ENCODE measurements at regions not wholly inside any gene's neighbourhood (a gene's known extent, or its start where the extent isn't known, plus 50 kb on each side); places are given as distances from the start of the nearest gene placed in this dataset.

DNA sequence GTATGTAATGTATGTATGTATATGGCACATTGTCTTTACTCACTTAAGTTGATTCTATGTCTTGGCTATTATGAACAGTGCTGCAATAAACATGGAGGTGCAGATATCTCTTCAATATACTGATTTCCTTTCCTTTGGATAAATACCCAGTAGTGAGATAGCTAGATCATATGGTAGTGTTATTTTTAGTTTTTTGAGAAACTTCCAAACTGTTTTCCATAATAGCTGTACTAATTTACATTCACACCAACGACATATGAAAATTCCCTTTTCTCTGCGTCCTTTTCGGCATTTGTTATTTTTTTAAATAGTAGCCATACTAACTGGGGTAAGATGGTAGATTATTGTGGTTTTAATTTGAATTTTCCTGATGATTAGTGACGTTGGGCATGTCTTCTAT is 445.6 kb downstream of the NFIB start:
- DNase-seq, result no peak
- in situ Hi-C loops (cut with HindIII; ENCODE audit: low pct_ligation_motif_present, low pct_unique_long_range_greater_than_20kb, low sequenced_read_pairs), result no loop called here

DNA sequence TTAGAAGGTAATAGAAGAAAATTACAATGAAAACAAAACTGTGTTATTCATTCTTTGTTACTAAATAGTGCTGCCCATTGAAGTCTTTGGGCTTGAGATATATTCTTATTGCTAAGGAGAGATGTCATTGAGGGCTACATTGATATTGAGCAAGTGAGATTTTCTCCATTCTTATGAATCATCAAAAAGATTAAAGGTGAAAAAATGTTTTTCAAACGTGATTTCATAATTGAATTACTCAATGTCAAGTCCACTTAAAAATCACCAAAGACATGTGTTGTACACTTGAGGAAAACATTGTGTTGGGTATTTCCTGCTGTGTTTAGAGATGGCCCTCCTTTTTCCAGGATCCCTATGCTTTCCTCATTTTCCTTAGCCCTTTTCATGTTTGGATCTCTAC is 448.1 kb downstream of the NFIB start:
- in situ Hi-C loops (cut with HindIII; ENCODE audit: low pct_ligation_motif_present, low pct_unique_long_range_greater_than_20kb, low sequenced_read_pairs), result no loop called here
- no peak for DNase-seq

DNA sequence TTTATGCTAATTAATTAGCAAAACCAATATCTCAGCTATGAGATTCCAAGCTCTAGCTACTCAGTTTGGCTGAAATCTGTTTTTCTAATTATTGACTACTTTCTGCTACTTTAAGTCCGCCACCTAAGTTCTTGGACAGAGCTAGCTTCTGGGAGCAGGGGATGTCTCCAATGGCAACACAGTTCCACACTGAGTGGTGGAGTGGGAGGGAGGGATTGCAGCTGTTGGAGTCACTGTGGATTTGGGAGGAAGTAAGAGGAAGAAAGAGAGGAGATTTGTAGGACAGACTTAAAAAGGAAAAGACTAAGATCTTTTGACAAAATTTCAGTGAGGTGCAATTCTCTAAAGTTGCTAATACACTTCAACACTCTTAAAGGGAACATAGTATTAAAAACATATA is 450.8 kb downstream of the NFIB start:
- DNase-seq, result no peak
- in situ Hi-C loops (cut with HindIII; ENCODE audit: low pct_ligation_motif_present, low pct_unique_long_range_greater_than_20kb, low sequenced_read_pairs), result no loop called here

DNA sequence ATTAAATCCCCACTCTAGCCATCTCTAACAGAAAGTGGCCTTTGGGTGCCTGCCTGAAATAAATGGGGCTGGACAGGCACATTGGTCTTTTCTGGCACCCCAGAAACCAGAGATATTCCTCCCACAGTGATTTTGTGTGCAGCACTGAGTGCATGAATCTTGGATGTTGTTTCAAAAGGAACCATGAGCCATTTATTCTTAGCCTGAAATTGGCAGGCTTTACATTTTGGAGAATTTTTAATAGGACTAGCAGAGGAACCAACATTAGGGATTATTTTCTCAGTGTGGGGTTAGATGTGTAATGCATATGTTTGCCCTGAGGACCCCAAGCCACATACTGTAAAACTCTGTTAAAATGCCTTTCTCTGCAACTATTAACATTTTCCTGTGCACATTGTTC is 451.3 kb downstream of the NFIB start:
- in situ Hi-C loops (cut with HindIII; ENCODE audit: low pct_ligation_motif_present, low pct_unique_long_range_greater_than_20kb, low sequenced_read_pairs), result no loop called here

DNA sequence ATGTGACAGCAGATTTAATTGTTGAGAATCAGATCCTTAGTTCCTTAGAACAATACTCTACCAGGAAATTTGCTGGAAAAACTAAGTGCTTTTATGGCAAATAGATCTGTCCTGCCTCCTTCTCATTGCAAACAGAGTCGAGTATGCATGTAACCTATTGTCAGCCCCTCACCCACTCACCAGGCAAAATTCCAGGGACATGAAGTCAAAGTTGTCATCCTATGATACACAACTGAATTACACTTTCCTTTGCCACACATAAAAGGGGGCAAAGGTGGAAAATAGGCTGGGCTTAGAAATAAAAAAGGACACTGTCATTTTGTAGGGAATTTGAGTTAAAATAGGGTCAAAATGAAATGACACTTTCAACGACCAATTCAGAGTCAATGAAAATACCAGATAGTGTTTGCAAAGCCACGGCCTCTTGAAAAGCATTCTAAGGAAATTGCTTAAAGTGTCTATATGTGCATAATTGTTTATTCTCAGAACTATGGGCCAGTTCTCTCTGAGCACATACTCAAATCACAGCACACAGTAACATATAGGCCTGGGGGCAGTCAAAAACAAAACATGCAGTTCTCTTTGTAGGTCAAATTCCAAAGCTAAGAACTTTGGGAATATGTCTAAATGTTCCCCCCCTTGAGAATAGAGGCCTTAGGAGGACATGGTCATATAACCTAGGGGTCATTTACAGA is 452.8 kb downstream of the NFIB start:
- DNase-seq, result no peak
- in situ Hi-C loops (cut with HindIII; ENCODE audit: low pct_ligation_motif_present, low pct_unique_long_range_greater_than_20kb, low sequenced_read_pairs), result no loop called here

More for the DNA sequence above, 451.3 kb downstream of the NFIB start:
- no peak for DNase-seq

DNA sequence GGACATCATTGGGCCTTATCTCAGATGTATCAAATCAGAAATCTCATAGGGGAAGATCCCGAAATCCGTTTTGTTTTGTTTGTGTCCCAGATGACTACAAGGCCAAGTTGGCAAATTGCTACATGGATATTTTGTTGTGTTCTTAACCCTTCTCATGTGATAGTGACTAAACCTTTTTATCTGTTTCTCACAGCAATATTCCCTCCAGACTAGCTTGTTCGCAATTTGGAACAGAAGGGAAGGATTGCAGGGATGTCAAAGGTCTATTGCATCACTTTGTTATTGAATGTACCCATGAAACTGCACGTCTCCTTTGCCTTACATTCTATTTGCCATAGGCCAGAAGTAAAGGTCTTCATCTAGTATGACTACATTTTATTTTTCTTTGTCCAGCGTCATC is 453.9 kb downstream of the NFIB start:
- no peak for DNase-seq
- in situ Hi-C loops (cut with HindIII; ENCODE audit: low pct_ligation_motif_present, low pct_unique_long_range_greater_than_20kb, low sequenced_read_pairs), result no loop called here

DNA sequence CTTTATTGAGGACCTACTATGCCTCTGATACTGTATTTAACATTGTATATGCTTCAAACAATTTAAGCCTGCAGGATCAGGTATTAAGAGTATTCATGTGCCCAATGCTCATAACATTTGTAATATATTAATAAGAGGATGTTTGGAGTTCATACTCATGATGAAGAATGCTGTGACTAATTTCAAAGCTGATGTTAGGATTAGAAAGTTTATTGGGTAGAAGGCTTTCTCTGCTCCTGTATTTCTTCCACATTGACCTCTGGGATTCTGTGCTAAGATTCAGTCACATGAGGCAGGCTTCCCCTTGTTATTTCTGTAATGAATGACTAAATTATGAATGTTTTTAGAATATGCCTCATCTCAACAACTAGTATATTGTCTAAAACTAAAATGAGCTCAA is 456.4 kb downstream of the NFIB start:
- no peak for DNase-seq
- in situ Hi-C loops (cut with HindIII; ENCODE audit: low pct_ligation_motif_present, low pct_unique_long_range_greater_than_20kb, low sequenced_read_pairs), result no loop called here

DNA sequence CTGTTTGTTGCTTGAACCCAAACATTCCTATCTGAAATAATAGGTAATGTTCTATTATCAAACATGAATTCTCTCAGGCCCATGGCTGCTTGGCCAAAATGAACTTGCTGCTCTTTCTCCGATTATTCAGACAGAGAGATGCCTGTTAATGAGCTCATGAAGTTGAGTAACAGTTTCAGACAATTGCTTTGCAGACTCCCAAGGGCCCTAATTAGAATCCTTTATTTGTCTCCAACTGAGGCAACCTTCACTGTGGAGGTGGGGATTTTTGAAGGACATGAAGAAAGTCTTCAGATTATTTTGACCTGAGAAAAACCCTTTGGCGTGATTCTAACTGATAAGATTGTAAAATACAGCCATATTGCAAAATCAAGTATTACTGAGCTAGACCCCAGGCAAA is 466.7 kb downstream of the NFIB start:
- in situ Hi-C loops (cut with HindIII; ENCODE audit: low pct_ligation_motif_present, low pct_unique_long_range_greater_than_20kb, low sequenced_read_pairs), result no loop called here
- no peak for DNase-seq

DNA sequence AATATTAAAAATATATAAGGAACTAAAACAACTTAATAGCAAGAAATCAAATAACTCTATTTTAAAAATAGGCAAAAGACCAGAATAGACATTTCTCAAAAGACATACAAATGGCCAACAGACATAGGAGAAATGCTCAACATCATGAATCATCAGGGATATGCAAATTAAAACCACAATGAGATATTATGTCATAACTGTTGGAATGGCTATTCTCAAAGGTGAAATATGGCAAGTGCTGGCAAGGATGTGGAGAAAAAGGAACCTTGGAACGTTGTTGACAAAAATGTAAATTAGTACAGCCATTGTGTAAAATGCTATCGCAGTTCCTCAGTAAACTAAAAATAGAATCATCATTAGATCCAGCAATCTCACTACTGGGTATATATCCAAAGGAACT is 468.5 kb downstream of the NFIB start:
- DNase-seq, result no peak

DNA sequence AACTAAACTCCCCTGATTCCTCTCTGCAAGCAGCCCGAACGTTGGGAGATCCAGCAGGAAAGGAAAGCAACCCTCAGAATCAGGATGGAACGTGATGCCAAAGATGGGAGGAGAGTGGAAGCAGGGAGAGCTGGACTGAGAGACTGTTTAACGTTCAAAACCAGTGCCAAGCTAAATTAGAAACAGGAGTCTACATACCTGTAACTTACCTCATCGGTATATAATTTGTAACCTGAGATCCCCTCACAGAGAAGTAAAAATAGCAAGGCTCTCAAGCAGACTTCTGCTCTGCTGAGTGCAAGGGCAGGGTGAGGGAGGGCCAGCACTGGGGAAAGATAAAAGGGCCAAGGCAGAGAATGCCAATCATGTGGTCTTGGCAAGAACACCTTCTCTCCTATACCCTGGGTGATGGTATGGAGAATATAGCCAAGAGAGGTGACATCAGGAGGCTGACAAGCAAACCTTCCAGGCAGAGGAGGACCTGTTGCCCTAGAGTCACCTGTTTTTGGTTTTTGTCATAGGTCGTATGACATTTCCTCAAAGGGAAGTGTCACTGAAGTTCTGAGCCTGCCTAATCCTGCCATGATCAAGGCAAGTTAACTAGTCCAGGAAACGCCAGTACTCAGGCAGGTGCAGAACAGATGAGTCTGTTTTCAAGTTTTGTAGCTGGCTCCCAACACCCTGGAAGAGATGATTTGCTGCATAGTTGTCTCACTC is 472.0 kb downstream of the NFIB start:
- in situ Hi-C loops (cut with HindIII; ENCODE audit: low pct_ligation_motif_present, low pct_unique_long_range_greater_than_20kb, low sequenced_read_pairs), result no loop called here
- DNase-seq, result no peak

More for the DNA sequence above, 468.5 kb downstream of the NFIB start:
- in situ Hi-C loops (cut with HindIII; ENCODE audit: low pct_ligation_motif_present, low pct_unique_long_range_greater_than_20kb, low sequenced_read_pairs), result no loop called here

DNA sequence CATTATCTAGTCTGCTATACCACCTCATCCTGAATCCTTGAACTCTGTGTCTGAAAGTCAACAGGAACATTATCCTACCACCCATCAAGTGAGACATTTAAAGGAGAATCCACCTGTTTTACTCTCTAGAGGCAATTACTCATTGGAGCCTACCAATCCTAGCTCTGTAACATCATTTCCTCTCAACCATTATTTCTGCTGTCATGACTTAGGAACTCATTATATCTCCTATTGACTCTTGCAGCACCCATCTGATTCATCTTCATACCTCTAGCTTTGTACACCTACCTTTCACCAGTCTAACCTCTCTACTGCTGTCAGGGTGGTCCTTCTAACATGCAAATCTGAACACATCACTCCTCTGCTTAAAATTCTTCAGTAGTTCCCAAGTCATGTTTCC is 481.5 kb downstream of the NFIB start:
- in situ Hi-C loops (cut with HindIII; ENCODE audit: low pct_ligation_motif_present, low pct_unique_long_range_greater_than_20kb, low sequenced_read_pairs), result no loop called here
- DNase-seq, result no peak

DNA sequence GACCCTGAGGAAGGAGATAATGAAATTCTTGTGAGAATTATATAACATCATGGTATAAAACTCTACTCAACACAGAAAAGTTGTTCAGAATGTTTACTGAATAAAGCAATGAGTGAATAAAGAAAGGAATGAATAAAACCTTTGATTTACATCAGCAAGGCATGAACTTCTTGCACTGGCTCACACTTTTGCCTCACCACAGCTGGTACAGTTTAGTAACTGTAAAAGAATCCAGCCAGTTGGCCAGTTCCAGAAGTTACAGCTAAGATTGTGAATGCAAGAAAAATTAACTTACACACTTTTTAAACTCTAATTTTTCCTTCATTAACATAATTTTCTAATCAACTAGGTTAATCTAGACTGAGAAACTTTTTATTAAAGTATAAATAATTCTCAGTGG is 490.9 kb downstream of the NFIB start:
- in situ Hi-C loops (cut with HindIII; ENCODE audit: low pct_ligation_motif_present, low pct_unique_long_range_greater_than_20kb, low sequenced_read_pairs), result no loop called here
- DNase-seq, result no peak

DNA sequence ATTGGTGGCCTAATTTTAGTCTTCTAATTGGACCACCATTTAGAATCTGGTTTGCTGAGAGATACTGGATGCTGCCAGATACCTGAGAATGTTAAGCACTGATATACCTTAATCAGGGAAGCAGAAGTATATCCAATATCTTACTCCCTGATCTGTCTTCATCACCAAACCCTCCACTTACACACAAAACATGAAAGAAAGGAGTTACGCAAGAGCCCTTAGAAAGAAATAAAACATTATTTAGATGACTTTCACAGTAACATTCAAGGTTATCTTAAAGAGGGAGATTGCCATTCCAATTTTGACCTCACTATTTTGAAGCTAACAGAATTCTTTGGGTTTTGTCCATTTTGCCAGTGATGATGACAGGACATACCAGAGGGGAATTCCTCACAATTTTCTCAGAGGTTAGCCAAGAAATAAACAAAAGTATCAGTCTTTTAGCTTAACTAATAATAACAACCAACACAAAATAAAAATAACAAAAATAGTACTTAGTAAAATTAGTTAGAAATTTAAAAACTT is 496.1 kb downstream of the NFIB start:
- in situ Hi-C loops (cut with HindIII; ENCODE audit: low pct_ligation_motif_present, low pct_unique_long_range_greater_than_20kb, low sequenced_read_pairs), result no loop called here
- DNase-seq, result no peak

DNA sequence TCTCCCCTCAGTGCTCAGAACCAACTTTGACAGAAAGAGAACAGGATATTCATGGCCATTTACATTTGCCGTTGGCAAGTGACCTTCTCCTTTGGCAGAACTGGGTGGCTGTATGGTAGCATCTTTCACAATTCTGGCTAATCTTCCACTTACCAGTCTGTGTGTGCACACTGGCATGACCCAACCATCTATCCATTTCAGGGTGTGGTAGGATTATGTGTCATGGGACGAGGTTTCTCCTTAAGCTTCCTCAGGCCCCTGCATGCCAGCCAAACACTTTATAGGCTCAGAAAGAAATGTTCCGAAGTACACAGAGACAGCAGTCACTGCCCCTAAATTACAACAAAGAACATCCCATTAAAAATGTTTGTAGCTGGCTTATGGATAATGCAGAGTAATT is 497.1 kb downstream of the NFIB start:
- DNase-seq, result no peak
- in situ Hi-C loops (cut with HindIII; ENCODE audit: low pct_ligation_motif_present, low pct_unique_long_range_greater_than_20kb, low sequenced_read_pairs), result no loop called here

DNA sequence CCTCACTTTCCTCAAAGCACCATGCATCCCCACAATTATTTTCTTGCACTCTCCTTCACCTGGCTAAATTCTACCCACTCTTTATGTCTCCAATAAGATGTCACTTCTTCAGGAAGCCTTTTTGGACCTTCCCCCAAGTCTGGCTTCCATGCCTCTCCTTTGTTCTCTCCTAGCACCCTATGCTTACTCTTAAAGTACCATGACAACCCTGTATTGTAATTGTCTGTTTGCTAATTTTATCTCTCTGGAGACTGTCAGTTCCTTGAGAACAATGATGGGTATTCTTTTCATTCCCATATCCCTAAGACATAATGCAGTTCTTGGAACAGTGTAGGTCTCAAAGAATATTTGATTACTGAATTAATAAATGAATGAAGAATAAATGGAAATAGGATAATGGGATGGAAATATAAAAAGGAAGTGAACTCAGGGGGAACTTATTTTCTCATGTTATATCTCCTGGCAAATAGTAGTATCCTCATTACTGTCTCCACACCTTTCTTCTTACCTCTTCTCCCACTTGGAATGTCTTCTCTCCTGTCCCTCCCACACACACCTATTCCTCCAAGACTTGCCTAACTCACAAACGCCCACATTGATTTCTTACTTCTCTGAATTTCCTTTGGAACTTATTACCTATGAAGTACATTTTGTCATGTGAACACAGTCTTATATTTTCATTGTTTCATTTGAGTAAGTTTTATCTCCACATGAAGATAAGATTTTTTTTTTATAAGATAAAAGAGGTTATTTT is 499.1 kb downstream of the NFIB start:
- no peak for DNase-seq
- in situ Hi-C loops (cut with HindIII; ENCODE audit: low pct_ligation_motif_present, low pct_unique_long_range_greater_than_20kb, low sequenced_read_pairs), result no loop called here

DNA sequence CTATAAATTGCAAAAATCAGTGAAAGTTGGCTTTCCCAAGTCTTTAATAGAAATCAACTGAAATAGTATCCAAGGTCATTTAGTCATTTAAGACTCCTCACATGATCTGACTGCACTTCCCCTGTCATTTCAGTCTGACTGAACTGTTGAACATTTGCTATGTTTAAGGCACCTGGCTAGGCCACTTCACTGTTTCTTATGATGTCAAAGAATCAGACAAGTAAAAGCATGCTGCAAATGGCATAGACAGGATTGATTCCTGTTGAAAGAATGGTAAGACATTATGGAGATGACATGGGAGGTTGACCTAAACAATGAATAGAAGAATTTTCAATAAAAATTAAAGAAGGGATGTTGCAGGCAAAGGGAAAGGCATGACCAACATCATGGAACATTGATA is 502.1 kb downstream of the NFIB start:
- DNase-seq, result no peak
- in situ Hi-C loops (cut with HindIII; ENCODE audit: low pct_ligation_motif_present, low pct_unique_long_range_greater_than_20kb, low sequenced_read_pairs), result no loop called here

DNA sequence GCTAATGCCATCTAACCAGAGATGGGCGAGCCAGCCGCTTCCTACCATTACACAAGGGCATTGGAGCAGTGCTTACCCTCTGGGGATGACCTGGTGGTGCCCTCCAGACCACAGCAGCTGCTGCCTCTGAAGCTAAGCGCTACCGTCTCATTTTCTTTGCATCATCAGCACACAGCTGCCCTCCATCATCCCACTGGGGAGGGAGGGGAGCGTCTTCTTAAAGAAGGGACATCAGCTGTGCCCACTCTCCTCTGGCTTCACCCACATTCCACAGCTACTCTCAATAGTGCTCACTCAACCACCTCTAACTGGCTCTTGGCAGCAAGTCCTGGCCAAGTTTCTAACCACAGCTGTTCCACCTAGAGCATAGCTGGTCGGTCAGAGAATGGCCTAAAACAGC is 503.4 kb downstream of the NFIB start:
- in situ Hi-C loops (cut with HindIII; ENCODE audit: low pct_ligation_motif_present, low pct_unique_long_range_greater_than_20kb, low sequenced_read_pairs), result no loop called here
- DNase-seq, result peak; percentile 59

DNA sequence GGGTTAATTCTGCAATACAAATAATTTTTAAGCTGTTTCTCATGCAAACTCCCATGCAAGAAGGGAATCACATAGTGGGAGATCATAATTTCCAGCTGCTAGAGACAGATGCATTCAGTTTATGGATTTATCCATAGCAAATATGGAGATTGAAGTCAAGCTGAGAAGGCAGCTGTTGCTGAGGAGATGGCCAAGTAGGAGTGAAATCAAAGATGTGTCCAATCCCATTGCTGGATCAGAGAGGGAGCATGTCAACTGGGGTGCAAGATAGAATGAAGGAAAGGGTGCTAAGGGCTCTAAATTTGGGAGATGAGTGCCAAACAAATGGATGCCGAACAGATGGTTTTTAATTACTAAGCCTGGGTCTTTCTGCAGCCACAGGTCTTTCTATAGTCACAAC is 504.5 kb downstream of the NFIB start:
- no peak for DNase-seq
- in situ Hi-C loops (cut with HindIII; ENCODE audit: low pct_ligation_motif_present, low pct_unique_long_range_greater_than_20kb, low sequenced_read_pairs), result no loop called here

DNA sequence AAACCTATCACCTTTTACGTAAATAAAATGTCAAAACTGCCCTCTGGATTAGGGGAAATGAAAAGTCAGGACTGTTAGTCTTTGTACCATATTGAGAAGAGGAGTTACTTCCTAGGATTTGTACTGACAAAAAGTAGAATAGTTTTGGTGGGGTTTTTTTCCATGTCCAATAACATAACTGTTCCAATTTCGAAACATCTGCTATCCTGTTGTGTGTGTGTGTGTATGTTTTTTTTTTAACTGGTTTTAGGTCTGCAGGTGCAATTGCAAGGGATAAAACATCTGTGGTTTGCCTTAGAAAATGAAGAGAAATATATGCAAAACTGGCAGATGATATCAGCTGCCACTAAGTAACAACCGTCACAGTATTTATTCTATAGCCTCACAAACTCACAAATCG is 506.8 kb downstream of the NFIB start:
- in situ Hi-C loops (cut with HindIII; ENCODE audit: low pct_ligation_motif_present, low pct_unique_long_range_greater_than_20kb, low sequenced_read_pairs), result no loop called here
- DNase-seq, result no peak

DNA sequence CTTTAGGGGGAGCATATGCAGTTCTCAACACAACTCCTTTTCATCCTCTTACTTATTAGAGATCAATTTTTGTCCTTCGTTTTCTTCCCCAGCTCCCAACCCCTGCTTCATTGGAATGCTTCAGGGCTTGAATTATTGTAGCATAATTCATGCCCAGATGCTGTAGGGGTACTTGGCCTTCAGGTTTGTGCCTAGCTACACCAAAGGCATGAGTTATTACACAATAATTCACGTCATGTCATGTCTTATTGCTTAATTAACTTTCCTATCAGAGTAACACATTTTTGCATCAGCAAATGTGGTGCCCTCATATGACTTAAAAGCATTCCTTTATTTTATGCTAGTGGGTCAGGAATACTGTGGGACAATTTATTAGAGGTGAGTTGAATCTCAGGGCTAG is 507.2 kb downstream of the NFIB start:
- no peak for DNase-seq
- in situ Hi-C loops (cut with HindIII; ENCODE audit: low pct_ligation_motif_present, low pct_unique_long_range_greater_than_20kb, low sequenced_read_pairs), result no loop called here

Measured in ACHN (cell line).